ENCODE measurements at regions not wholly inside any gene's neighbourhood (a gene's known extent, or its start where the extent isn't known, plus 50 kb on each side); places are given as distances from the start of the nearest gene placed in this dataset.

- no peak for TF ChIP-seq MYC (IDR thresholded peaks at IDR 0.05; ENCODE audit: low read depth, low read length)
- TF ChIP-seq JUN (IDR thresholded peaks at IDR 0.05; ENCODE audit: borderline replicate concordance, insufficient read depth, insufficient read length, low read depth) = no peak
- TF ChIP-seq MAX (IDR thresholded peaks at IDR 0.05; ENCODE audit: insufficient read depth, insufficient read length) = no peak
- TF ChIP-seq POLR2A (IDR thresholded peaks at IDR 0.05; ENCODE audit: low read depth, low read length) = no peak
- TF ChIP-seq, protein P1, sequence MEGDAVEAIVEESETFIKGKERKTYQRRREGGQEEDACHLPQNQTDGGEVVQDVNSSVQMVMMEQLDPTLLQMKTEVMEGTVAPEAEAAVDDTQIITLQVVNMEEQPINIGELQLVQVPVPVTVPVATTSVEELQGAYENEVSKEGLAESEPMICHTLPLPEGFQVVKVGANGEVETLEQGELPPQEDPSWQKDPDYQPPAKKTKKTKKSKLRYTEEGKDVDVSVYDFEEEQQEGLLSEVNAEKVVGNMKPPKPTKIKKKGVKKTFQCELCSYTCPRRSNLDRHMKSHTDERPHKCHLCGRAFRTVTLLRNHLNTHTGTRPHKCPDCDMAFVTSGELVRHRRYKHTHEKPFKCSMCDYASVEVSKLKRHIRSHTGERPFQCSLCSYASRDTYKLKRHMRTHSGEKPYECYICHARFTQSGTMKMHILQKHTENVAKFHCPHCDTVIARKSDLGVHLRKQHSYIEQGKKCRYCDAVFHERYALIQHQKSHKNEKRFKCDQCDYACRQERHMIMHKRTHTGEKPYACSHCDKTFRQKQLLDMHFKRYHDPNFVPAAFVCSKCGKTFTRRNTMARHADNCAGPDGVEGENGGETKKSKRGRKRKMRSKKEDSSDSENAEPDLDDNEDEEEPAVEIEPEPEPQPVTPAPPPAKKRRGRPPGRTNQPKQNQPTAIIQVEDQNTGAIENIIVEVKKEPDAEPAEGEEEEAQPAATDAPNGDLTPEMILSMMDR (IDR thresholded peaks at IDR 0.05; ENCODE audit: extremely low read depth in 1 of 2, insufficient read depth in 1 of 2, low read depth in 1 of 2, low read length in 2 of 2) = no peak
- no peak for TF ChIP-seq FOS (IDR thresholded peaks at IDR 0.05; ENCODE audit: borderline replicate concordance, insufficient read depth, low read length)
- TF ChIP-seq EZH2 (IDR thresholded peaks at IDR 0.05; ENCODE audit: borderline replicate concordance, low read depth, low read length, severe bottlenecking) = no peak
- no peak for TF ChIP-seq POLR2AphosphoS5 (IDR thresholded peaks at IDR 0.05; ENCODE audit: insufficient read depth, low read depth, low read length)
- no peak for TF ChIP-seq GATA2 (IDR thresholded peaks at IDR 0.05; ENCODE audit: insufficient read depth, insufficient read length, low read depth, low read length)
- no peaks in the 10 kb centered on the region for H3K4me1 ChIP-seq (ENCODE audit: control insufficient read depth, extremely low read depth, insufficient read depth, low read length)
- H3K9me3 ChIP-seq (replicated peaks; ENCODE audit: control insufficient read depth, insufficient read depth, low read length) = no peaks in the 10 kb centered on the region
- H3K4me3 ChIP-seq (replicated peaks in 1 of 3; ENCODE audit: insufficient read depth in 1 of 3, low read depth in 1 of 3, low read length in 3 of 3) = no peak overlapping the region
- H3K27ac ChIP-seq (ENCODE audit: insufficient read depth, low read depth, low read length) = no peak overlapping the region
- no peak overlapping the region for H3K9ac ChIP-seq (replicated peaks; ENCODE audit: extremely low read depth, insufficient read depth, low read length)
- H3K4me2 ChIP-seq (ENCODE audit: insufficient read depth, low read length) = no peak overlapping the region
- H4K20me1 ChIP-seq (replicated peaks; ENCODE audit: control insufficient read depth, extremely low read depth, insufficient read depth, low read length) = no peaks in the 10 kb centered on the region
- CTCF ChIA-PET = no interaction called here
- POLR2A ChIA-PET = no interaction called here
- no peak overlapping the region for H2AFZ ChIP-seq (ENCODE audit: low read depth, low read length)
- H3K27me3 ChIP-seq (ENCODE audit: control insufficient read depth in 2 of 2, insufficient read depth in 2 of 2, low read length in 2 of 2) = peaks cover 0 to 6% of the 10 kb centered on the region in 2 experiments
- intact Hi-C loops (cut with micrococcal nuclease) (no loop called here), dilution Hi-C loops (cut with MboI; ENCODE audit: extremely low pct_ligation_motif_present, low sequenced_read_pairs) (no loop called here)
- H3K9me1 ChIP-seq (replicated peaks; ENCODE audit: control insufficient read depth, extremely low read depth, insufficient read depth, low read length) = no peaks in the 10 kb centered on the region
- H3K36me3 ChIP-seq (ENCODE audit: control insufficient read depth in 2 of 2, extremely low read depth in 1 of 2, insufficient read depth in 2 of 2, low read length in 2 of 2) = no peaks in the 10 kb centered on the region
- BruUV-seq (replicated peaks) = no TSS peak
- H3K79me2 ChIP-seq (ENCODE audit: control insufficient read depth, insufficient read depth, low read length) = no peaks in the 10 kb centered on the region
- no peak for DNase-seq (ENCODE audit: low read depth, low spot score)
- no peak for FAIRE-seq
Observed at GRCh38 chr2:191782351-191782750, 64.5 kb downstream of the CAVIN2 start.
